ENCODE measurements at regions not wholly inside any gene's neighbourhood (a gene's known extent, or its start where the extent isn't known, plus 50 kb on each side); places are given as distances from the start of the nearest gene placed in this dataset.

- Histone ChIP-seq H3K4me1 (replicated peaks; ENCODE audit: insufficient read depth) (no peaks in the 10 kb centered on the region), H4K20me1 (ENCODE audit: insufficient read depth) (no peaks in the 10 kb centered on the region), H3F3A (ENCODE audit: insufficient read depth, low read depth) (no peaks in the 10 kb centered on the region), H2AFZ (no peak overlapping the region), H3K4me2 (no peak overlapping the region), H3K9me3 (ENCODE audit: insufficient read depth, low read depth) (no peaks in the 10 kb centered on the region), H3K9me2 (ENCODE audit: insufficient read depth) (no peaks in the 10 kb centered on the region), H3K4me3 (no peak overlapping the region), H3K36me3 (ENCODE audit: low read depth) (no peaks in the 10 kb centered on the region), H3K27me3 (ENCODE audit: insufficient read depth, low read depth) (peaks cover 66% of the 10 kb centered on the region), H3K27ac (no peak overlapping the region), H3K79me2 (ENCODE audit: low read depth) (no peaks in the 10 kb centered on the region)
- TF ChIP-seq CTCF (conservative IDR thresholded peaks at IDR 0.05): no peak
- TF ChIP-seq EZH2 (IDR thresholded peaks at IDR 0.05; ENCODE audit: low read depth): no peak
- no TSS peak for BruUV-seq (replicated peaks)
- intact Hi-C loops (cut with micrococcal nuclease; ENCODE audit: unreplicated experiment): no loop called here
- POLR2A ChIA-PET (ENCODE audit: unreplicated experiment): no interaction called here
- no peak for DNase-seq
- CTCF ChIA-PET: no interaction called here
Observed at GRCh38 chr17:77898521-77899434, 59.7 kb upstream of the TNRC6C start.

GRCh38 chr17:77899498-77899897, 59.0 kb upstream of the TNRC6C start:
- ChIA-PET POLR2A (ENCODE audit: unreplicated experiment) (no interaction called here), CTCF (no interaction called here)
- H3K27ac ChIP-seq: no peak overlapping the region
- H3F3A ChIP-seq (ENCODE audit: insufficient read depth, low read depth): no peaks in the 10 kb centered on the region
- BruUV-seq (replicated peaks): no TSS peak
- peaks cover 72% of the 10 kb centered on the region for H3K27me3 ChIP-seq (ENCODE audit: insufficient read depth, low read depth)
- H3K4me3 ChIP-seq: no peak overlapping the region
- H3K9me3 ChIP-seq (ENCODE audit: insufficient read depth, low read depth): no peaks in the 10 kb centered on the region
- DNase-seq: no peak
- H3K9me2 ChIP-seq (ENCODE audit: insufficient read depth): no peaks in the 10 kb centered on the region
- TF ChIP-seq CTCF (conservative IDR thresholded peaks at IDR 0.05): no peak
- TF ChIP-seq EZH2 (IDR thresholded peaks at IDR 0.05; ENCODE audit: low read depth): no peak
- H4K20me1 ChIP-seq (ENCODE audit: insufficient read depth): no peaks in the 10 kb centered on the region
- H3K79me2 ChIP-seq (ENCODE audit: low read depth): no peaks in the 10 kb centered on the region
- no peaks in the 10 kb centered on the region for H3K36me3 ChIP-seq (ENCODE audit: low read depth)
- H3K4me1 ChIP-seq (replicated peaks; ENCODE audit: insufficient read depth): no peaks in the 10 kb centered on the region
- no peak overlapping the region for H2AFZ ChIP-seq
- no peak overlapping the region for H3K4me2 ChIP-seq
- intact Hi-C loops (cut with micrococcal nuclease; ENCODE audit: unreplicated experiment): no loop called here

DNA sequence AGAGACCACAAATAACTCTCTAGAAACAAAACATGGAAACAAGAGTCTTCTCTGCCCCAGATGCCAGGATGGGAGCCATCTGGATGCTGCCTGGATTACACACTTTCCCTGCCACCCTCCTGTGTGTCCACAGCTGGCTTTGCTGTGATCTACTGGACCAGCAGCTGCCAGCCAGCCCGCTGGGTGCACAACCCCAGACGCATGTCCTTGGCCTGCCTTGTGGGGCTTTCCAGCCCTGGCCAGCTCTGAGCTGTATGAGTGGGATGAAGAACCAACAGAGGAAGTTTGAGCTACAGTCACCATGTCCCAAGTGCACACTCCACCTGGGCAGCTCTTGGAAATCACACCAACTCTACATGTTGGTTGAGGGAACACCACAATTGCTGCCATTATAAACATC, 57.0 kb upstream of the TNRC6C start:
- Histone ChIP-seq H3K9me2 (ENCODE audit: insufficient read depth) (no peaks in the 10 kb centered on the region), H3K9me3 (ENCODE audit: insufficient read depth, low read depth) (no peaks in the 10 kb centered on the region), H3F3A (ENCODE audit: insufficient read depth, low read depth) (no peaks in the 10 kb centered on the region), H3K27me3 (ENCODE audit: insufficient read depth, low read depth) (peaks cover 80% of the 10 kb centered on the region), H2AFZ (no peak overlapping the region), H3K4me1 (replicated peaks; ENCODE audit: insufficient read depth) (no peaks in the 10 kb centered on the region), H3K4me3 (no peak overlapping the region), H3K4me2 (no peak overlapping the region), H4K20me1 (ENCODE audit: insufficient read depth) (no peaks in the 10 kb centered on the region), H3K36me3 (ENCODE audit: low read depth) (no peaks in the 10 kb centered on the region), H3K79me2 (ENCODE audit: low read depth) (no peaks in the 10 kb centered on the region), H3K27ac (no peak overlapping the region)
- CTCF ChIA-PET: no interaction called here
- no TSS peak for BruUV-seq (replicated peaks)
- DNase-seq: no peak
- intact Hi-C loops (cut with micrococcal nuclease; ENCODE audit: unreplicated experiment): no loop called here
- TF ChIP-seq CTCF (conservative IDR thresholded peaks at IDR 0.05): no peak
- no peak for TF ChIP-seq EZH2 (IDR thresholded peaks at IDR 0.05; ENCODE audit: low read depth)
- POLR2A ChIA-PET (ENCODE audit: unreplicated experiment): no interaction called here
